ENCODE measurements at regions not wholly inside any gene's neighbourhood (a gene's known extent, or its start where the extent isn't known, plus 50 kb on each side); places are given as distances from the start of the nearest gene placed in this dataset.

DNA sequence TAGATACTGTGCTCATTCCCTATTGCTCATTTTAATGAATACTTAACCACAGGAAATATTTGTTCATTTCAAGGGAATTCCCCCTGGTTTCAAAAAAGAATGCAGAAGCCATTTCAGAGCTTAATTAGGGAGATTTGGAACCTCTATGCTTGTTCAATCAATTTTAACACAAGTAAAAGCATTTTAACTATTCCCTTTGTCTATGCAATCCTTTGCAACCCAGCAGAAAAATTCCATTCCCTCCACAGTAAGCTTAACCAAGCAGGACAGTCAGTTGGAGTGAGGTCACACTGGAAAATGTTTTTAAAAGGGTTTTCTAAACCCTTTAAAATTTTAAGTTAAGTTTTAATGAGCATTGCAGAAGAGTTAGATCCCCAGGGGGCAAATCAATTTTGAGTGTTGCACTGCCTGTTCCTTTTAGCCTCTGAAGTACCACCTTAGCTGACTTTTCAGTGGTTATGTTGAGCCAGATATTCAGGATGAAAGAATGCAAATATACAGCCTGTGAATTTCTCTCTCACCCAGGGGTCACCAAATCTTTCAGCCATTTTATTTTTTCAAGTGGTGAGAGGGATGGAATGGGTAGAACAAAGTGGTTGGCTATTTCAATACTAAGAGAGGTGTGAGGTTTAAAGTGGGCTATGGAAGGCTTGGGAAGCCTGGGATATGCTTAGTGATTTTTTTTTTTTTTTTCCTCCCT, 356.2 kb upstream of the NUDT12 start:
- TF ChIP-seq, protein P1, sequence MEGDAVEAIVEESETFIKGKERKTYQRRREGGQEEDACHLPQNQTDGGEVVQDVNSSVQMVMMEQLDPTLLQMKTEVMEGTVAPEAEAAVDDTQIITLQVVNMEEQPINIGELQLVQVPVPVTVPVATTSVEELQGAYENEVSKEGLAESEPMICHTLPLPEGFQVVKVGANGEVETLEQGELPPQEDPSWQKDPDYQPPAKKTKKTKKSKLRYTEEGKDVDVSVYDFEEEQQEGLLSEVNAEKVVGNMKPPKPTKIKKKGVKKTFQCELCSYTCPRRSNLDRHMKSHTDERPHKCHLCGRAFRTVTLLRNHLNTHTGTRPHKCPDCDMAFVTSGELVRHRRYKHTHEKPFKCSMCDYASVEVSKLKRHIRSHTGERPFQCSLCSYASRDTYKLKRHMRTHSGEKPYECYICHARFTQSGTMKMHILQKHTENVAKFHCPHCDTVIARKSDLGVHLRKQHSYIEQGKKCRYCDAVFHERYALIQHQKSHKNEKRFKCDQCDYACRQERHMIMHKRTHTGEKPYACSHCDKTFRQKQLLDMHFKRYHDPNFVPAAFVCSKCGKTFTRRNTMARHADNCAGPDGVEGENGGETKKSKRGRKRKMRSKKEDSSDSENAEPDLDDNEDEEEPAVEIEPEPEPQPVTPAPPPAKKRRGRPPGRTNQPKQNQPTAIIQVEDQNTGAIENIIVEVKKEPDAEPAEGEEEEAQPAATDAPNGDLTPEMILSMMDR (IDR thresholded peaks at IDR 0.05): no peak
- TF ChIP-seq POLR2A (IDR thresholded peaks at IDR 0.05): no peak
